NB4 (cell line): ENCODE measurements at regions not wholly inside any gene's neighbourhood (a gene's known extent, or its start where the extent isn't known, plus 50 kb on each side); places are given as distances from the start of the nearest gene placed in this dataset.

Source experiments
- MYC ChIP-seq: IDR thresholded peaks from 2 replicates; pipeline ENCODE4 v1.6.1; 2011; ENCODE audit warnings: low read depth, low read length
- POLR2A ChIP-seq: IDR thresholded peaks from 2 replicates; pipeline ENCODE4 v1.6.1; 2011; ENCODE audit warnings: mild to moderate bottlenecking; ENCODE audit not compliant: insufficient read length; ENCODE audit errors: extremely low read depth
- TF ChIP-seq, protein P1 (sequence below): IDR thresholded peaks from one replicate; pipeline ENCODE4 v1.5.1; 2012; ENCODE audit warnings: low read depth, low read length
- TF ChIP-seq, protein P2 (sequence below): IDR thresholded peaks from 2 replicates; pipeline ENCODE4 v1.6.1; 2011; ENCODE audit warnings: low read depth, low read length

DNA sequence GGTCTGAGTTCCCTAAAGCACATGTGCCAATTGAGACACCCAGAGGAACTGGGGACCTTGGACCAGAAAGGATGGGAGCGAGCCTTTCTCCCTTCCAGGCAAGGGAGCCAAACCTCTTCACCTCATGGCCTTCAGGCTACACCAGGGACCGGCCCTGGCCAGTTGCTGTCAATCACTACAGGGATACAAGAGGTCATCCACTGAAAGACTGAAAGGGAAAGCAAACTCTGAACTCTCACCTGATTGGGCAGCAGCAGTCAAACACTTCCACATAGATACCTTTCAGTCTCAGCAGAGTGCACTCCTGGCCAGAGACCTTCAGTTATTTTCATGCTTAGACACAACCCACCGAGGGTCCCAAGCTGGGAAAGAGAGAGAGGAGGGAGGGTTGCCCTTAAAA, 1956.0 kb upstream of the LRRTM1 start:
- TF ChIP-seq, protein P1, sequence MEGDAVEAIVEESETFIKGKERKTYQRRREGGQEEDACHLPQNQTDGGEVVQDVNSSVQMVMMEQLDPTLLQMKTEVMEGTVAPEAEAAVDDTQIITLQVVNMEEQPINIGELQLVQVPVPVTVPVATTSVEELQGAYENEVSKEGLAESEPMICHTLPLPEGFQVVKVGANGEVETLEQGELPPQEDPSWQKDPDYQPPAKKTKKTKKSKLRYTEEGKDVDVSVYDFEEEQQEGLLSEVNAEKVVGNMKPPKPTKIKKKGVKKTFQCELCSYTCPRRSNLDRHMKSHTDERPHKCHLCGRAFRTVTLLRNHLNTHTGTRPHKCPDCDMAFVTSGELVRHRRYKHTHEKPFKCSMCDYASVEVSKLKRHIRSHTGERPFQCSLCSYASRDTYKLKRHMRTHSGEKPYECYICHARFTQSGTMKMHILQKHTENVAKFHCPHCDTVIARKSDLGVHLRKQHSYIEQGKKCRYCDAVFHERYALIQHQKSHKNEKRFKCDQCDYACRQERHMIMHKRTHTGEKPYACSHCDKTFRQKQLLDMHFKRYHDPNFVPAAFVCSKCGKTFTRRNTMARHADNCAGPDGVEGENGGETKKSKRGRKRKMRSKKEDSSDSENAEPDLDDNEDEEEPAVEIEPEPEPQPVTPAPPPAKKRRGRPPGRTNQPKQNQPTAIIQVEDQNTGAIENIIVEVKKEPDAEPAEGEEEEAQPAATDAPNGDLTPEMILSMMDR = no peak
- TF ChIP-seq, protein P2, sequence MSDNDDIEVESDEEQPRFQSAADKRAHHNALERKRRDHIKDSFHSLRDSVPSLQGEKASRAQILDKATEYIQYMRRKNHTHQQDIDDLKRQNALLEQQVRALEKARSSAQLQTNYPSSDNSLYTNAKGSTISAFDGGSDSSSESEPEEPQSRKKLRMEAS = no peak
- TF ChIP-seq POLR2A (no peak), MYC (no peak)
